GM19463 (cell line): ENCODE measurements at regions not wholly inside any gene's neighbourhood (a gene's known extent, or its start where the extent isn't known, plus 50 kb on each side); places are given as distances from the start of the nearest gene placed in this dataset.
"Not testable (repeated sequence)": the region's sequence is repeated elsewhere in the genome, so short reads cannot be mapped to it uniquely, and the experiment has no call there.

Experiments used
- ATAC-seq: cut with Tn5 transposase; IDR thresholded peaks from one replicate; pipeline ENCODE4 v1.9.1; 2021; ENCODE audit warnings: mild to moderate bottlenecking, moderate library complexity; ENCODE audit not compliant: unreplicated experiment

DNA sequence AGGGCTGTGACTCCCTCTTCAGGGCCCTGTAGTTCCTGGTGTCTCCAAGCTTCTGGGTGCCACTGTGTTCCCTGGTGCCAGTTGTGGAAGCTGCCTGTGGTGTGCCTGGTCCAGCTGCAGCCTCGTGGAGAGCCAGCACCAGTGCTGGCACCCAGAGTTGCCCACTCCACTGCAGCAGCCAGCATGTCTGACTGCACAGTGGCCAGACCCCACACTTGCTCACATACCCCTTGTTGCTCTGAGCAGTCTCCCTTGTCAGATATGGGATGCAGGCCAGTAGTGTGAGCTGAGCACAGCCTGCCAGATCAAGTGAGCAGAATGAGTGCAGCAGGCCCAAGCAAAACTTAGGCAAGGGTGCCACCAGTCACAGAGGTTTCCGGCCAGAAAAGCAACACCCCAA, 108.6 kb downstream of the ZMAT1 start:
- no peak for ATAC-seq

DNA sequence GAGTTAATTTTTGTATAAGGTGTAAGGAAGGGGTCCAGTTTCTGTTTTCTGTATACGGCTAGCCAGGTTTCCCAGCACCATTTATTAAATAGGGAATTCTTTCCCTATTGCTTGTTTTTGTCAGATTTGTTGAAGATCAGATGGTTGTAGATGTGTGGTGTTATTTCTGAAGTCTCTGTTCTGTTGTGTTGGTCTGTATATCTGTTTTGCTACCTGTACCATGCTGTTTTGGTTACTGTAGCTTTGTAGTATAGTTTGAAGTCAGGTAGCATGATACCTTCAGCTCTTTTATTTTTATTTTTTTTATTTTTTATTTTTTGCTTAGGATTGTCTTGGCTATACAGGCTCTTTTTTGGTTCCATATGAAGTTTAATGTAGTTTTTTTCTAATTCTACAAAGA, 114.1 kb downstream of the ZMAT1 start:
- not testable (repeated sequence) for ATAC-seq

DNA sequence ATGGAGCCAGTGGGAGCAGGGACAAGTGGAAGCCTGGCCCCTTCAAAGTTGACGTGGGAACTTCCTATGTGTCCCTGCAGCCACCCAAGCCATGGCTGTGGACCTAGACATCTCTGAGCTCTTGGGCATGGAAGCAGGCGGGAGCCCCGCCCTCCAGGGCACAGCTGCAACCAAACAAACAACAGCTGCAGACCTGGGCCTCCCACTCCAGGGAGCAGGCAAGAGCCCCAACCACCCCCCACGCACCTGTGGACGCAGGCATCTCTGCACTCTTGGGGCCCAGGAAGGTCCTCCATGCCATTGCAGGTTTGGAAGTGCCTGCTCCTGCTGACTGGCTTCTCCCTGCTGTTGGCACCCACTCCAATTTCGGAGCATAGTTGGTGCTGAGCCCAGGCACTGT, 118.6 kb downstream of the ZMAT1 start:
- no peak for ATAC-seq

DNA sequence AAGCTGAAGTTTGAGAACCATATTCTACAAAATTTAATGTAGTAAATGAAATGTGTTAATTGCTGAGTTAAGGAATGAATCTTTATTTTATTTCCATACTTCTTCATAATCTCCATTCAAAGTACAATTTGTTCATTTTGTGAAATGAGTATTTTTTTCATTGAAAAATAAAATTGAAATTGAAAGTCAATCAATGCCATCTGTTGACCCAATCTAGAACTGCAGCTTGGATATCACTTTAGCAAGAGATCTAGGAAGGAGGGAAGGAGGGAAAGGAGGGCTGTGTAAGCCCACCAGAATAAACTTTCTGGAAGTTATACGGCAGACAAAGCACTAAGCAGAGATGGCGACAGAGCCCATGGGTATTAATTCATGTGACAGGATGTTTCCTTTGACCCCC, 128.4 kb downstream of the ZMAT1 start:
- no peak for ATAC-seq

DNA sequence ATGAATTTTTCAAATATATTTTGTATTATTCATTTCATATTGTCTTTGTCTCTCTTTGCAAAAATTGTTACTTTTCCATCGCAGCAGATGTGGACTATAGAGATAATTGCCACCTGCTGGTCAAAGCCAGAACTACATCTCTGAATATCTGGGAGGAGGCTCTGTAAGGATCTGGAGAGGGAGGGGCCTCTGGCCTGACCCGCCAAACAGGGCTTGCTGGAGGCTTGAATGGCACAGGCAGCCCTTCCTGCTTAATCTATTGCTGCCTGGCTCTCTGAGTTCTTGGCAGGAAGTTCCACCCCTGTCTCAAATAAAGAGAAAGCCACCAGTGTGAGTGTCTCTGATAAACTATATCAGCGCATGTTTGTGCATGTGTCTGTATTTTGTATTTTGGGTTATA, 132.4 kb downstream of the ZMAT1 start:
- peak; percentile 100 for ATAC-seq

DNA sequence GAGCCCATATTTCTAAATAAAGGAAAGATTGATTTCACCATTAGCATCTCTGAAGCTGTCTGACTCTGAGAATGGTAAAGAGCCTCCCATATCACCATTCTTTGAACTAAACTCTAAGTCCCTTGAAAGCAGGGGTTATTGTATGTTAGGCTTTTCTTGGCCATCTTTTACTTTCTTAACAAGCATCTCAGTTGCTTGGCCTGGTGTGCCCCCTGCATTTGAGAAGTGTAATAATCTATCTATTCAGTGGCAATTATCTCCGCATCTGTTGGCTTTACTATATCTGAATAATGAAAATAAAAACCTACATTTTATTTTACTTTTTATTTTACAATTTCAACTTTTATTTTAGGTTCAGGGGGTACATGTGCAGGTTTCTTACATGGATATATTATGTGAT, 128.3 kb upstream of the ARMCX2 start:
- ATAC-seq, result no peak

DNA sequence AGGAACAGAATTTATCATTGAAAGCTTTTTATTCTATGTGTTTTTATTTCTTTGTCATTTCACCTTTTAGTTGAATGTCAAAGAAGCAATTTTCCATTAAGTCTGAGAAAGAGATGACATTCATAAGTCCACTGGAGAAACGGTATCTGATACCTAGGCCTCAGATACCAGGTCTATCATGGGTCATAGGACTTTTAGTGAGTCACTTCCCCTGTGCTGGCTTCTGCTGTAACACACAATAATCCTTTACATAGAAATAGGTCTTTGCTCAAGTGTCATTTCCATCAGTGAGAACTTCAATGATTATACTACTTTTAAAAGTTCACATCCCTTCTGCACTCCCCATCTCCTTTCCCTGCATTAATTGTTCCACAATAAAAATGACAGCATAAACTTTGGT, 125.5 kb upstream of the ARMCX2 start:
- ATAC-seq, result no peak

DNA sequence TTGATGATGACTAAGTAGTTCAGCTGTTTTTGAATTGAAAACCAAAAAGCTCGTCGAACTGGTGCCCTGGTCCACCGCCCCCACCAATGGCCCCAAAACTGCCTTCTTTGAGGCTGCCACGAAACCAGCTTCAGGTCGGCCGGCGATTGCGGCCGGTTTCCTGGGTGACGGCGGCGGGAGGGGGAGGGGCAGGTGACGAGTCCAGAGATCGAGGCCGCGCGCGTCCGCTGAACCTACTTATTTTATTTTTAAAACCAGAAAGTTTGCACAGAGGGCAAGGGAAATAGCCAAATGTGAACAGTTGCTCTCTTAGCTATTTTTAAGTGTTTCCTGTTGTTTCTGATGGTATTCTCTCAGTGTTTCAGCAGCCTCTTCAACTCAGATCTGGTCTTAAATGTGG, 120.8 kb upstream of the ARMCX2 start:
- ATAC-seq, result not testable (repeated sequence)

DNA sequence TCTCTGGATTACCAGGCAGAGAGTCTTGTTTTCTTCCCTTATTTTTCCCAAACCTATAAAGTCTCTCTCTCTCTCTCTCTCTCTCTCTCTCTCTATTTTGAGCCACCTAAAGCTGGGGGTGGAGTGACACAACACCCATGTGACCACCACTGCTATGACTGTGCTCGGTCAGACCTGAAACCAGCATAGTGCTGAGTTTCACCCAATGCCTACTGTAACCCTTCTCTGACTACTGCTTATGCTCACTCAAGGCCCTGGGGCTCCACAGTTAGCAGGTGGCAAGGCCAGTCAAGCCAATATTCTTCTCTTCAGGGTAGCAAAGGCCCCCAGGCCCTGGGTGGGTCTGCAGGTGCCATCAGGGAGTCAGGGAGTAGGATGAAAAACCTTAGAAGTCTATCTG, 114.7 kb upstream of the ARMCX2 start:
- ATAC-seq, result peak; percentile 100

DNA sequence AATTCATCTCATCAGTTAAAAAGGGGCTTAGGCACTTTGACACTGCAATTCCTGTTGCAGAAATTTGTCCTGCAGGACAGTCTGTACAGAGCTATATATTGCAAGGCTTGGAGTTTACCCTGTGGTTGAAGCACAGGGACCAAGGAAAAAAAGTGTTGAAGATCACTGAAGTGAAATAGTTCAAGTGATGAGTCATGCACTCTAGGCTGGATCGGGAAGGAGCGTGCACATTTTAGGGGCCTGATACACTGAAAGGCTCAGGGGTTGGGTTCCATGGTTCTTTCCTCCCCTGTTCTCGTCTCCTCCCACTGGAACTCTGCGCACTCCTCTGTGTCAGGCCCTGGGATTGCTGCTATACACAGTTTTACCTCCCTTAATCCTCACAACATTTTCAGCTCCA, 104.9 kb upstream of the ARMCX2 start:
- ATAC-seq, result no peak

DNA sequence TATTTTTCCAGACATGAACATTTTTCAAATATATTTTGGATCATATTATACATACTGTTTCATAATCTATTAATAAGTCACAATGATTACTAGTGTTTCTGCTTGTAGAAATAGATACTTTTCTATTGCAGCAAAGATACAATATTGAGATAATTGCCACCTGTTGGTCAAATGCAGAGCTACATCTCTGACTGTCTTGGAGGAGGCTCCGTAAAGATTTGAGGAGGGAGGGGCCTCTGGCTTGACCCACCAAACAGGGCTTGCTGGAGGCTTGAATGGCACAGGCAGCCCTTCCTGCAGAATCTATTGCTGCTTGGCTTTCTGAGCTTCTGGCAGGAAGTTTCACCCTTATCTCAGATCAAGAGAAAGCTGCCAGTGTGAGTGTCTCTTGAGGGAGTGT, 99.3 kb upstream of the ARMCX2 start:
- ATAC-seq, result peak; percentile 94

DNA sequence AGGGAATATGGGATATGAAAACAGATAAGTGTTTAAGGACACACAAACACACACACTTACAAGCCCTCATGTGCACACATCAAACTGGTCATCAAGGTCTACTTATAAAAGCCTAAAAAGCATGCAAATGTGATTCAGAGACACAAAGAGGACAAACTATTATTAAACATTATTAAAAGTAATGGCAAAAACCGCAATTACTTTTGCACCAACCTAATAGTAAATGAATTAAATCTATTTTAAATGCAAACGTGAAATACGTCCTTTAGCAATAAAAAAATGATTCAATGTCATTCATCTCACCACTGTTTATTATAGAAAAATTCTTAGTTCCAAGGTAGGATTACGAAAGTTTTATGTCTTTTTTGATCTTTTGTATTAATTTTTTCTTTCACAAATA, 91.1 kb upstream of the ARMCX2 start:
- ATAC-seq, result no peak

DNA sequence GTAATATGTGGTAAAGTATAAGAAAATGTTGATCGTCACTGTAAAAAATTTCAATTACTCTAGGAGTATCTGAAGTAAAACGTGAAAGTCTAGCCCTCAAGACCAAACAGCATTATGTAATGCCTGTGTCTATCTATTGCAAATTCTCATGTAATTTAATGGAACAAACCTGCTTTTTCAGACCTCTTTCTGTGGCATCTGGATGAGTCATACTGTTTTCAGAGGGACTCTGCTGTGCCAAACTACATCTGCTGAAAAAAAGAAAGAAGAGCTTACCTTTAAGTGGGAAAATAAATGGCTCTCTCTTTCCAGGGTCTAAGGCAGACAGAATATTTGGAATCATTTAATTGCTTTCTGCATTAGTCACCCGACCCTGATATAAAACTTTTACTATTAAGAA, 89.8 kb upstream of the ARMCX2 start:
- ATAC-seq, result no peak

DNA sequence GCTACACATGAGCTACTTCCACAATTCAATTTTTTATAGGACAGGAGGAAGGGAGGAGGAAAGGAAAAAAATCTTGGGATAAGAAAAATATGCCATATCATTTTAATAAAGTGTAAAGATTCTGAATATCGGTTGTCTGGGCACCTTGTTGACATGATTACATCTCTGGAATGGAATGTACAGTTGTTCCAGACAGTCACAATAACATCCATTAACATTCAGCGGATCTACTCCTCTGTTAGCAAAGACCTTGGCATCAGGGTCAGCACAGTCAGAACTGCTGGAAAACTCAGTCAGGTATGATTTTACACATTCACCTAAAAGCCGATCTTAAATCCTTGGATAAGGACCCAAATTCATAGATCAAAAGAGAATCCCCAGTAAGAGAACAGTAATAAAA, 85.4 kb upstream of the ARMCX2 start:
- no peak for ATAC-seq

DNA sequence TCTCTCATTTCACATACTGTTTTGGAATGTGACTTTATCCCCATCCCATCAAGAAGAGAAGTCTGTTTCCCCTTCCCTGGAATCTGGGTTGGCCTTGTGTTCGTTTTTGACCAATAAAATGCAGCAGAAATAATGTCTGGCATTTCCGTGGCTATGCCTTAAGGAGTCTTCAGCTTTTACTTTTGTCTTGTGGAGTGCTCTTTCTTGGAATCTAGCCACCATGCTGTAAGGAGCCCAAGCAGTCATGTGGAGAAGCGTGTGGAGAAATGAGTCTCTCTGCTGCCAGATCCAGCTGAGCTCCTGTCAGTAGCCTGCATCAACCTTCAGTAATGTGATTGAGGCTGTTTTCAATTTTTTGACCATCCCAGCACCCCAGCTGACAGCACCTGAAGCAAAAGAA, 84.4 kb upstream of the ARMCX2 start:
- ATAC-seq, result no peak

DNA sequence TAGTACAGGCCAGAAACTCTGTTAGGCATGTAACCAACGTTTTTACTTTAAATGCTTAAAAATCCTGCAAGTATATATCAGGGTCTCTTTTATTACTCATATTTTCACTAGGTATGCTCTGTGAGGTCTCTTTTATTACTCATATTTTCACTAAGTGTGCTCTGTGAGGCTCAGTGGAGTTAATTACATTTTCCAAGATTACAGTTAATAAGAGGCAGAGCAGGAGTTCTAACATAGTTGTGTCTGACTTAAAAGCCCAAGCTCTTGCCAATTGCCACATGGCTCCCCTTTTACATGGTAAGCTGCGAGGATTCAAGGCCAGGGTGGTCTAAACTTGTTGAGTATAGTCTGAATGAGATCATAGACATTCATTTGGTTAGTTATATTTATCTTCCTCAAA, 81.0 kb upstream of the ARMCX2 start:
- no peak for ATAC-seq

DNA sequence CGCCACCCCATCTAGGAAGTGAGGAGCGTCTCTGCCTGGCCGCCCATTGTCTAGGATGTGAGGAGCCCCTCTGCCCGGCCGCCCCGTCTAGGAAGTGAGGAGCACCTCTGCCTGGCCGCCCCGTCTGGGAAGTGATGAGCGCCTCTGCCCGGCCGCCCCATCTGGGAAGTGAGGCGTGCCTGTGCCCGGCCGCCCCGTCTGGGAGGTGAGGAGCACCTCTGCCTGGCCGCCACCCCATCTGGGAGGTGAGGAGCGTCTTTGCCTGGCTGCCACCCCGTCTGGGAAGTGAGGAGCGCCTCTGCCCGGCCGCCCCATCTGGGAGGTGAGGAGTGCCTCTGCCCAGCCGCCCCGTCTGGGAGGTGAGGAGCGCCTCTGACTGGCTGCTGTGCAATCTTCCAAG, 79.2 kb upstream of the ARMCX2 start:
- ATAC-seq, result not testable (repeated sequence)

DNA sequence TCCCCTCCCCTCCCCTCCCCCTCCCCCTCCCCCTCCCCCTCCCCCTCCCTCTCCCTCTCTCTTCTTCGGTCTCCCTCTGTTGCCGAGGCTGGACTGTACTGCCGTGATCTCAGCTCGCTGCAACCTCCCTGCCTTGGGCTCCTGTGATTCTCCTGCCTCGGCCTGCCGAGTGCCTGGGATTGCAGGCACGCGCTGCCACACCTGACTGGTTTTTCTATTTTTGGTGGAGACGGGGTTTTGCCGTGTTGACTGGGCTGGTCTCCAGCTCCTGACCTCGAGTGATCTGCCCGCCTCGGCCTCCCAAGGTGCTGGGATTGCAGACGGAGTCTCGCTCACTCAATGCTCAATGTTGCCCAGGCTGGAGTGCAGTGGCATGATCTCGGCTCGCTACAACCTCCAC, 78.8 kb upstream of the ARMCX2 start:
- ATAC-seq, result not testable (repeated sequence)

DNA sequence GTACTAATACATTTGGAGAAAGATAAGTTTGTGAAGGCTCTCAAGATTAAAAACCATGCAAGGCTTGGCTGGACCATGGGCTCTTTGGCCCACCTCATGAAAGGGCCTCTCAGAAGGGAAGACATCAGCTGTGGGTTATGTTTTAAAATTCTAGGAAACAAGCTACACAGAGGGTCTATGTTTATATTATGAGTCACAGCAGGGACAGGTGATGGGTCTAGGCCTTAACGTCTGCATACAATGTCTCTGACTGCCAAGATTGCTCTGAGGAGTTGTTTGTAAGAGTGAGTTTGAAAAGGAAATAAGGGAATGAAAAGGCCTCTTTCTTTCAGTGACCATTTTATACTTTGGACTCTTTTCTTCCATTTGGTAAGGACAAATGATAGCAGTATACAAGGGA, 77.0 kb upstream of the ARMCX2 start:
- no peak for ATAC-seq

DNA sequence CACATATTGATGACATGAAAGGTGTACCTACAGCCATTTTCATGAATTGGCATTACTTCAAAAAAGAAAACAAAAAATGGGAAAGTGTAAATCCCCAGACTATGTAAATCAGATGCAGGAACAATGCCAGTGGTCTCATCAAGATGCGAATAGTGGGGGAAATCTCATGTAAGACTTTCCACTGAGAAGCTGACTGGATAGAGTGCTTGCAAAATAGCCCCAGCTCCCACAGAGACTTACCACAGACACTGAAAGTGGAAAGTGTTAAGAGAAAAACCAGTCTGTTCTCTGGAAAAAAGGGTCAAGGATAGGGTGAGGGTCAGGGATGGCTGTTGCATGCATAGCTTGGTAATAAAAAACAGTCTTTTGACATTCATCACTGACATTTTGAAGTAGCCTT, 73.2 kb upstream of the ARMCX2 start:
- no peak for ATAC-seq

DNA sequence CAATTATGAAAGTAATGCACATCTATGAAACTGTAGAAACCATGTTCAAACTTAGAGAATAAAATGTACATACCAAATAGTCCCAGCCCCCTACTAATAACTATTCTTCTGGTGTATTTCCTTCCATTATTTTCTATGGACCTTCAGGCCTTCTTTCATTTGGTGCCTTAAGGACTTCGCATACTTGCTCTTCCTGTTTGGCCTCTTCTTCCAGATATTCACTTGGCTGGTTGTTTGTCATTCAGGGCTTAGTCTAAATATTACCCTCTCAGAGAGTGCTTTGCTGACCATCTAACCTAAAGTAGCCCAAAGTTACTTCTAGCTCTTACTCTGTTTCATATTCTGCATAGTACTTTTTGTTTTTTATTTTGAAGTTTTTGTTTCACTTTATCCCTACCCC, 70.3 kb upstream of the ARMCX2 start:
- ATAC-seq, result no peak
